H9 (cell line): ENCODE measurements at regions not wholly inside any gene's neighbourhood (a gene's known extent, or its start where the extent isn't known, plus 50 kb on each side); places are given as distances from the start of the nearest gene placed in this dataset.

ENCODE experiments used
- DNase-seq: peaks from one replicate; pipeline ENCODE4 v3.0.0-alpha.2; 2017
- H2AFZ ChIP-seq: one replicate; pipeline ENCODE4 v1.6.1; 2013; ENCODE audit warnings: mild to moderate bottlenecking, low read length, control low read depth, moderate library complexity
- H2AK5ac ChIP-seq: 2 replicates; pipeline ENCODE4 v1.6.1; 2013; ENCODE audit warnings: low read length, control low read depth, mixed read lengths; ENCODE audit not compliant: insufficient read length
- H2BK120ac ChIP-seq: one replicate; pipeline ENCODE4 v1.6.1; 2013; ENCODE audit warnings: low read depth, mild to moderate bottlenecking, low read length, control low read depth, inconsistent platforms; ENCODE audit not compliant: poor library complexity, severe bottlenecking
- H2BK12ac ChIP-seq: 2 replicates; pipeline ENCODE4 v1.6.1; 2013; ENCODE audit warnings: low read length, control low read depth, mixed read lengths, low read depth; ENCODE audit not compliant: insufficient read length
- H2BK15ac ChIP-seq: 2 replicates; pipeline ENCODE4 v1.6.1; 2013; ENCODE audit warnings: low read depth, low read length, control low read depth
- H2BK20ac ChIP-seq: one replicate; pipeline ENCODE4 v1.6.1; 2013; ENCODE audit warnings: low read depth, mild to moderate bottlenecking, low read length, control low read depth, inconsistent platforms; ENCODE audit not compliant: poor library complexity, severe bottlenecking
- H2BK5ac ChIP-seq: 2 replicates; pipeline ENCODE4 v1.6.1; 2013; ENCODE audit warnings: low read length, control low read depth, mixed read lengths; ENCODE audit not compliant: insufficient read length
- H3K14ac ChIP-seq: 2 replicates; pipeline ENCODE4 v1.6.1; 2013; ENCODE audit warnings: low read length, control low read depth; ENCODE audit not compliant: insufficient read depth
- H3K18ac ChIP-seq: 2 replicates; pipeline ENCODE4 v1.6.1; 2013; ENCODE audit warnings: low read depth, mild to moderate bottlenecking, mixed read lengths, low read length, control low read depth; ENCODE audit not compliant: insufficient read length
- H3K23ac ChIP-seq: 2 replicates; pipeline ENCODE4 v1.6.1; 2013; ENCODE audit warnings: low read length, control low read depth, mixed read lengths, low read depth; ENCODE audit not compliant: insufficient read length
- H3K23me2 ChIP-seq: 2 replicates; pipeline ENCODE4 v1.6.1; 2013; ENCODE audit warnings: low read depth, mild to moderate bottlenecking, mixed read lengths, low read length, control low read depth; ENCODE audit not compliant: insufficient read length, poor library complexity, severe bottlenecking
- H3K27ac ChIP-seq: 2 replicates; pipeline ENCODE4 v1.5.1; 2013; ENCODE audit warnings: low read length, control low read depth, mixed read lengths, low read depth; ENCODE audit not compliant: insufficient read length
- H3K27me3 ChIP-seq: 2 replicates; pipeline ENCODE4 v1.6.1; 2013; ENCODE audit warnings: low read length, control low read depth, inconsistent platforms; ENCODE audit not compliant: insufficient read depth
- H3K4ac ChIP-seq: 2 replicates; pipeline ENCODE4 v1.6.1; 2013; ENCODE audit warnings: low read depth, mild to moderate bottlenecking, control low read depth, inconsistent platforms, low read length, moderate library complexity
- H3K4me1 ChIP-seq: 2 replicates; pipeline ENCODE4 v1.6.1; 2013; ENCODE audit warnings: low read length, control low read depth, inconsistent platforms; ENCODE audit not compliant: insufficient read depth
- H3K4me2 ChIP-seq: 2 replicates; pipeline ENCODE4 v1.6.1; 2013; ENCODE audit warnings: low read length, control low read depth, mixed read lengths; ENCODE audit not compliant: insufficient read length, insufficient read depth
- H3K56ac ChIP-seq: 2 replicates; pipeline ENCODE4 v1.6.1; 2013; ENCODE audit warnings: low read depth, mild to moderate bottlenecking, mixed read lengths, low read length, control low read depth; ENCODE audit not compliant: insufficient read length
- H3K79me1 ChIP-seq: 2 replicates; pipeline ENCODE4 v1.6.1; 2013; ENCODE audit warnings: low read depth, mild to moderate bottlenecking, moderate library complexity, low read length, control low read depth, inconsistent platforms; ENCODE audit not compliant: insufficient read depth, poor library complexity, severe bottlenecking
- H3K79me2 ChIP-seq: 2 replicates; pipeline ENCODE4 v1.6.1; 2013; ENCODE audit warnings: low read length, control low read depth, inconsistent platforms; ENCODE audit not compliant: insufficient read depth
- H3K9ac ChIP-seq: 2 replicates; pipeline ENCODE4 v1.6.1; 2013; ENCODE audit warnings: low read length, control low read depth, mixed read lengths; ENCODE audit not compliant: insufficient read length; ENCODE audit errors: extremely low read depth
- H3K9me3 ChIP-seq: one replicate; pipeline ENCODE4 v1.6.1; 2013; ENCODE audit warnings: low read depth, low read length, inconsistent platforms; ENCODE audit not compliant: control insufficient read depth
- H3T11ph ChIP-seq: one replicate; pipeline ENCODE4 v1.6.1; 2013; ENCODE audit warnings: mild to moderate bottlenecking, low read length, control low read depth, inconsistent platforms
- H4K20me1 ChIP-seq: one replicate; pipeline ENCODE4 v1.6.1; 2013; ENCODE audit not compliant: control insufficient read depth, insufficient read length, insufficient read depth
- H4K5ac ChIP-seq: 2 replicates; pipeline ENCODE4 v1.6.1; 2013; ENCODE audit warnings: low read depth, mild to moderate bottlenecking, mixed read lengths, low read length, control low read depth; ENCODE audit not compliant: insufficient read length
- H4K8ac ChIP-seq: replicated peaks from 2 replicates; pipeline ENCODE4 v1.6.1; 2013; ENCODE audit warnings: low read length, control low read depth, mixed read lengths, low read depth; ENCODE audit not compliant: insufficient read length
- H4K91ac ChIP-seq: 2 replicates; pipeline ENCODE4 v1.6.1; 2013; ENCODE audit warnings: low read depth, mild to moderate bottlenecking, moderate library complexity, mixed read lengths, low read length, control low read depth; ENCODE audit not compliant: insufficient read length
- H3K27ac Mint-ChIP-seq, 3 experiments: 2 replicates in 2 of 3; 3 replicates in 1 of 3; pipeline ENCODE4 v1.8.0; 2020 to 2021; ENCODE audit warnings: mixed read lengths in 3 of 3, mild to moderate bottlenecking in 1 of 3, moderate library complexity in 1 of 3
- H3K27me3 Mint-ChIP-seq: 2 replicates; pipeline ENCODE4 v1.8.0; 2021; ENCODE audit warnings: low read depth, mild to moderate bottlenecking, moderate library complexity, mixed read lengths
- H3K36me3 Mint-ChIP-seq, 3 experiments: 2 replicates in 2 of 3; 3 replicates in 1 of 3; pipeline ENCODE4 v1.8.0; 2020 to 2021; ENCODE audit warnings: low read depth in 3 of 3, mixed read lengths in 3 of 3; ENCODE audit not compliant: insufficient read depth in 1 of 3
- H3K4me1 Mint-ChIP-seq, 2 experiments: 2 replicates each; pipeline ENCODE4 v1.8.0; 2020; ENCODE audit warnings: mixed read lengths in 2 of 2
- H3K4me3 Mint-ChIP-seq, 2 experiments: 2 replicates in 1 of 2; 3 replicates in 1 of 2; pipeline ENCODE4 v1.8.0; 2020 to 2021; ENCODE audit warnings: mild to moderate bottlenecking in 2 of 2, mixed read lengths in 2 of 2, moderate library complexity in 1 of 2
- H3K9me3 Mint-ChIP-seq, 2 experiments: 2 replicates in 1 of 2; 3 replicates in 1 of 2; pipeline ENCODE4 v1.8.0; 2020; ENCODE audit warnings: mild to moderate bottlenecking in 2 of 2, mixed read lengths in 2 of 2, moderate library complexity in 1 of 2
- CTCF ChIP-seq: fragments of 200-600 bp; sonication (generic); conservative IDR thresholded peaks from 3 replicates; pipeline ENCODE4 v1.8.0; 2021; ENCODE audit warnings: antibody characterized with exemption, mild to moderate bottlenecking
- WGBS: extraction: QIAGEN DNeasy Blood & Tissue Kit; methylation state at CpG from one replicate; pipeline ENCODE4 v1.1.7; 2013; ENCODE audit warnings: missing lambda C conversion rate, low lambda C conversion rate, mixed read lengths; ENCODE audit not compliant: insufficient read length; ENCODE audit errors: extremely low coverage; 5-methylcytosine and 5-hydroxymethylcytosine counted together

GRCh38 chr17:73826872-73827228, 182.6 kb upstream of the SDK2 start:
- no peak overlapping the region for H2AK5ac ChIP-seq
- Mint-ChIP-seq H3K9me3 (peaks cover 0 to 4% of the 10 kb centered on the region in 2 experiments; a peak in 1 of 5 replicates), H3K36me3 (no peaks in the 10 kb centered on the region), H3K27ac (no peak overlapping the region), H3K27me3 (peaks cover 97% of the 10 kb centered on the region), H3K4me1 (peaks cover 42 to 46% of the 10 kb centered on the region in 2 experiments), H3K4me3 (no peak overlapping the region)
- no peak overlapping the region for H2BK120ac ChIP-seq
- H3K23ac ChIP-seq, result no peak overlapping the region
- TF ChIP-seq CTCF, result no peak
- no peaks in the 10 kb centered on the region for H3K23me2 ChIP-seq
- H3K4me1 ChIP-seq, result no peaks in the 10 kb centered on the region; the same call in 1 of the 2 replicates
- no peak overlapping the region for H2BK5ac ChIP-seq
- no CpG with 5 or more reads among the region's 2 CpGs for WGBS
- no peaks in the 10 kb centered on the region for H4K20me1 ChIP-seq
- H3K9me3 ChIP-seq, result no peaks in the 10 kb centered on the region
- H3K4ac ChIP-seq, result no peak overlapping the region
- no peak overlapping the region for H2BK15ac ChIP-seq
- no peak overlapping the region for H4K8ac ChIP-seq
- H3K79me2 ChIP-seq, result no peaks in the 10 kb centered on the region
- H3K9ac ChIP-seq, result no peak overlapping the region
- no peaks in the 10 kb centered on the region for H3K79me1 ChIP-seq
- H2BK12ac ChIP-seq, result no peak overlapping the region
- no peak overlapping the region for H4K91ac ChIP-seq
- no peak for DNase-seq
- no peak overlapping the region for H2BK20ac ChIP-seq
- no peak overlapping the region for H3T11ph ChIP-seq
- peaks cover 7% of the 10 kb centered on the region; the same call in 1 of the 2 replicates for H3K27me3 ChIP-seq
- H3K14ac ChIP-seq, result no peak overlapping the region
- H3K27ac ChIP-seq, result no peak overlapping the region
- no peak overlapping the region for H3K56ac ChIP-seq
- no peak overlapping the region for H4K5ac ChIP-seq
- no peak overlapping the region for H2AFZ ChIP-seq
- H3K18ac ChIP-seq, result no peak overlapping the region
- no peak overlapping the region for H3K4me2 ChIP-seq
